HepG2 (cell line): ENCODE measurements at regions not wholly inside any gene's neighbourhood (a gene's known extent, or its start where the extent isn't known, plus 50 kb on each side); places are given as distances from the start of the nearest gene placed in this dataset.

Source experiments
- ATAC-seq: fragments of 200-7000 bp; cut with Tn5 transposase; 3 replicates; pipeline ENCODE4 v1.9.1; 2020; ENCODE audit warnings: mild to moderate bottlenecking, moderate library complexity
- BruUV-seq: library from RNA; stranded (reverse); fragments of 400-500 nt; replicated peaks from 2 replicates; lab custom pipeline; 2021; lab: Mats Ljungman, UMichigan
- CTCF ChIA-PET: fragments of 300-600 bp; formaldehyde crosslinking; extraction: SDS; loops from one replicate; lab custom pipeline; 2021; ENCODE audit warnings: low total read pairs, inconsistent platforms, low intra/inter-chr PET ratio; lab: Yijun Ruan, JAX
- POLR2A ChIA-PET: fragments of 350-600 bp; sonication (Branson Sonifier 250); formaldehyde crosslinking; loops from one replicate; lab custom pipeline; 2020; ENCODE audit warnings: antibody characterized with exemption, inconsistent platforms; lab: Yijun Ruan, JAX
- DNase-seq: peaks from one replicate; pipeline ENCODE4 v3.0.0-alpha.2; 2015; ENCODE audit warnings: low spot score
- FAIRE-seq: peaks from 3 replicates; lab custom pipeline; 2011; peaks lifted over from hg19 to GRCh38; lab: Jason Lieb, UNC
- H2AFZ ChIP-seq: one replicate; pipeline ENCODE4 v1.6.1; 2011; ENCODE audit warnings: low read length, inconsistent platforms
- H3K27ac ChIP-seq: fragments of 300-600 bp; 3 replicates; pipeline ENCODE4 v1.8.0; 2011; ENCODE audit warnings: mixed run types, mild to moderate bottlenecking, mixed read lengths, low read length, inconsistent platforms; ENCODE audit not compliant: insufficient read depth; ENCODE audit errors: extremely low read length
- H3K27me3 ChIP-seq, 2 experiments: fragments of 200-600 bp in 1 of 2; 2 replicates in 1 of 2; 3 replicates in 1 of 2; pipeline versions ENCODE4 v1.6.0 to v1.8.0; 2011; ENCODE audit warnings: low read length in 2 of 2, mild to moderate bottlenecking in 2 of 2, moderate library complexity in 2 of 2, inconsistent platforms in 1 of 2; ENCODE audit not compliant: insufficient read depth in 2 of 2, control insufficient read depth in 1 of 2
- H3K36me3 ChIP-seq, 2 experiments: fragments of 200-600 bp in 1 of 2; replicated peaks in 1 of 2; 2 replicates in 1 of 2; 3 replicates in 1 of 2; pipeline versions ENCODE4 v1.5.1 to v1.8.0; 2011; ENCODE audit warnings: low read length in 2 of 2, inconsistent platforms in 1 of 2; ENCODE audit not compliant: insufficient read depth in 2 of 2, control insufficient read depth in 1 of 2
- H3K4me1 ChIP-seq: 2 replicates; pipeline ENCODE4 v1.5.1; 2012; ENCODE audit warnings: low read length, inconsistent platforms; ENCODE audit not compliant: insufficient read depth
- H3K4me2 ChIP-seq: 2 replicates; pipeline ENCODE4 v1.6.0; 2011; ENCODE audit warnings: low read depth, low read length, inconsistent platforms
- H3K4me3 ChIP-seq, 3 experiments: fragments of 200-600 bp in 1 of 3; sonication (generic), shearing (Covaris generic) in 1 of 3; replicated peaks in 1 of 3; 2 replicates each; pipeline ENCODE4 v1.5.1; 2011 to 2016; ENCODE audit warnings: low read length in 3 of 3, inconsistent platforms in 2 of 3, low read depth in 2 of 3, mild to moderate bottlenecking in 2 of 3, control low read depth in 1 of 3, mixed read lengths in 1 of 3; ENCODE audit not compliant: insufficient read depth in 1 of 3
- H3K79me2 ChIP-seq: one replicate; pipeline ENCODE4 v1.6.1; 2011; ENCODE audit warnings: low read length, inconsistent platforms; ENCODE audit not compliant: insufficient read depth
- H3K9ac ChIP-seq: 2 replicates; pipeline ENCODE4 v1.6.0; 2011; ENCODE audit warnings: mild to moderate bottlenecking, low read depth, low read length, inconsistent platforms; ENCODE audit not compliant: insufficient read depth
- H3K9me3 ChIP-seq: 2 replicates; pipeline ENCODE4 v1.5.1; 2012; ENCODE audit warnings: mild to moderate bottlenecking, low read length
- H4K20me1 ChIP-seq: 2 replicates; pipeline ENCODE4 v1.6.0; 2011; ENCODE audit warnings: inconsistent platforms, mild to moderate bottlenecking, low read length, moderate library complexity; ENCODE audit not compliant: insufficient read depth
- ATM ChIP-seq: fragments of 450-650 bp; IDR thresholded peaks from 2 replicates; pipeline ENCODE4 v1.7.1; 2017; ENCODE audit warnings: mild to moderate bottlenecking, borderline replicate concordance
- FOXP1 ChIP-seq, 2 experiments: fragments of 450-650 bp in 1 of 2; IDR thresholded peaks; 2 replicates each; pipeline ENCODE4 v1.6.1; 2017 to 2018; ENCODE audit warnings: antibody characterized with exemption in 1 of 2
- HHEX ChIP-seq: IDR thresholded peaks from 2 replicates; pipeline ENCODE4 v1.6.1; 2016; ENCODE audit warnings: control low read depth
- HINFP ChIP-seq: sonication (generic); formaldehyde crosslinking; IDR thresholded peaks from 2 replicates; pipeline ENCODE4 v1.4.0; 2020; ENCODE audit warnings: low read depth, mild to moderate bottlenecking, missing genetic modification reagents
- HNF4A ChIP-seq: sonication (generic); formaldehyde crosslinking; IDR thresholded peaks from 2 replicates; pipeline ENCODE4 v1.4.0; 2020; ENCODE audit warnings: missing genetic modification reagents
- SNAPC2 ChIP-seq: sonication (generic); formaldehyde crosslinking; IDR thresholded peaks from 2 replicates; pipeline ENCODE4 v1.8.1; 2022; ENCODE audit warnings: mild to moderate bottlenecking, missing genetic modification reagents
- TAF1 ChIP-seq: sonication (generic); formaldehyde crosslinking; IDR thresholded peaks from 2 replicates; pipeline ENCODE4 v1.4.0; 2020; ENCODE audit warnings: missing genetic modification reagents
- TCF12 ChIP-seq, 2 experiments: fragments of 450-650 bp in 1 of 2; sonication (generic) in 1 of 2; formaldehyde crosslinking in 1 of 2; IDR thresholded peaks; 2 replicates each; pipeline versions ENCODE4 v1.6.1 to v1.8.0; 2017 to 2022; ENCODE audit warnings: antibody characterized with exemption in 1 of 2, mild to moderate bottlenecking in 1 of 2, missing genetic modification reagents in 1 of 2, moderate library complexity in 1 of 2
- WGBS: methylation state at CpG from one replicate; pipeline ENCODE4 v1.1.6; 2017; ENCODE audit warnings: low lambda C conversion rate; 5-methylcytosine and 5-hydroxymethylcytosine counted together
- in situ Hi-C: cut with HindIII; loops from 2 replicates; pipeline ENCODE4 v1.10.0; 2017; ENCODE audit warnings: low pct_unique_long_range_greater_than_20kb; ENCODE audit not compliant: extremely low pct_ligation_motif_present
- intact Hi-C: fragments of 100-400 bp; cut with micrococcal nuclease; formaldehyde crosslinking; loops from one replicate; pipeline ENCODE4 v1.10.0; 2022; ENCODE audit not compliant: unreplicated experiment
- TF ChIP-seq, protein P1 (sequence below): sonication (generic); formaldehyde crosslinking; IDR thresholded peaks from 2 replicates; pipeline ENCODE4 v1.4.0; 2020; ENCODE audit warnings: mild to moderate bottlenecking, missing genetic modification reagents
- TF ChIP-seq, protein P2 (sequence below): sonication (generic); formaldehyde crosslinking; conservative IDR thresholded peaks from 2 replicates; pipeline ENCODE4 v1.4.0; 2020; ENCODE audit warnings: missing genetic modification reagents

DNA sequence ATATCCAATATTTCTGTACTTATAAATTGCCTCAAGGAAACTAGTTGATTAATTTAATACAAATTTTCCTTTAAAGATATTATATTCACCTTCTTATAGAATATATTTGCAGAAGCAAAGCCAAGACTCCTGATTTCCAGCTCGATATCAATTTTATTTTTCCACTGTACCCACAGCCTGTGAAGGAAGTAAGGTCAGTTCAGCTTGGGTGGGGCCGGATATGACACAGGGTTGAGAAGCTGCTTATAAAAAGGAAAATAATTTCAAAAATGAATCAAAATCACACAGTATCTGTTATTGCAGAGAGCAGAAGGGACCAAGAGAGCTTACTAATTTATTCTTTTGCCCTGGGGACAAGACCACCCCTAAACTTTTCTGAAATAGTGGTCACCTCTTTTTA lies 491.4 kb downstream of the TUSC7 start:
- ATAC-seq (no peak), FAIRE-seq (no peak), DNase-seq (no peak)
- Histone ChIP-seq H2AFZ (no peak overlapping the region), H4K20me1 (no peaks in the 10 kb centered on the region), H3K4me1 (no peaks in the 10 kb centered on the region), H3K27ac (no peak overlapping the region), H3K36me3 (no peaks in the 10 kb centered on the region), H3K27me3 (no peaks in the 10 kb centered on the region), H3K4me2 (no peak overlapping the region), H3K4me3 (no peak overlapping the region), H3K79me2 (no peaks in the 10 kb centered on the region), H3K9ac (no peak overlapping the region), H3K9me3 (no peaks in the 10 kb centered on the region)
- TF ChIP-seq FOXP1 (IDR thresholded peaks at IDR 0.05) (no peak), FOXP1 (CRISPR knock-in tag; IDR thresholded peaks at IDR 0.05) (no peak), TCF12 (IDR thresholded peaks at IDR 0.05) (no peak), TCF12 (CRISPR knock-in tag; IDR thresholded peaks at IDR 0.05) (no peak), ATM (no peak), SNAPC2 (CRISPR knock-in tag) (no peak)
- TF ChIP-seq, protein P1, sequence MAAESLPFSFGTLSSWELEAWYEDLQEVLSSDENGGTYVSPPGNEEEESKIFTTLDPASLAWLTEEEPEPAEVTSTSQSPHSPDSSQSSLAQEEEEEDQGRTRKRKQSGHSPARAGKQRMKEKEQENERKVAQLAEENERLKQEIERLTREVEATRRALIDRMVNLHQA: no peak
- ChIA-PET POLR2A (no interaction called here), CTCF (no interaction called here)
- WGBS: 1% methylated on average over 2 of the region's 2 CpGs
- in situ Hi-C loops: no loop called here
- intact Hi-C loops: no loop called here
- no TSS peak for BruUV-seq

DNA sequence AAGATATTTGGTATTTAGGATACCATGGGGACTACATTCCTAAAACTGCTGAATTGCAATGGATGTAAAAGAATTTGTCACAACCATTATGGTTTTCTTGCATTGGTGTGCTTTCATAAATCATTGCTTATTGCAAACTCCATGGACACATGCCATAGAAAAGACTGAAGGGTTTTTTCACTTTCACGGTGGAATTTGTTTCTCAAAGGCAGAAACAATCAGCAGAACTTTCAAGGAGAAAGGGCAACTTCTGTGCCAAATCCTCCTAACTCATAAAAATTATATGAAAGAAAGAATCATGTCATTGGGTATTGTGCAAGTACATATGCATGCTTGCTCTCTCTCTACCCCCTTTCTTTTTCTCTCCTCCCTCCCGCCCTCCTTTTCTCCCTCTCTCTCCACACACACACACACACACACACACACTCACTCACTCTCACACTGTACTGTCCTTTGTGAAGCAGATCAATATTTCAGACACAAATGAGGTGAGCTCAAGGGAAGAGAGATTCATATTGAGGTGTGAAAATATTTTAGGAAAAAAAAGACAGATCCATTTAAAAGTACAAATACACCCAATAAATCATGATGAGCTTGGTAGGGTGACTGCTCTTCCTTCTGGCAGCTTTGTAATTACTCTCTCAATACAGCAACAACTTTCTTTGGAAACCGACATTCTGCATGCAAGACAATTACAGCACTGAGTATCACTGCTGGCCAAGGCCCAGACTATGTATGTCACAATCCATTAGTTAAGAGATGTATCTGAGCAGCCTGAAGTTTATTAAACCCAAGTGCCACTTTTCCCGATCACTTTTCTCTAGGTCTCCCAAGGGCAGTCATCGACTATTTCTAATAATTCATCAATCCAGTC lies 492.6 kb downstream of the TUSC7 start:
- no peak for ATAC-seq
- H3K36me3 ChIP-seq: no peaks in the 10 kb centered on the region
- H3K9ac ChIP-seq: no peak overlapping the region
- H4K20me1 ChIP-seq: no peaks in the 10 kb centered on the region
- no peak overlapping the region for H3K4me2 ChIP-seq
- intact Hi-C loops (no loop called here), in situ Hi-C loops (no loop called here)
- no TSS peak for BruUV-seq
- WGBS: 9% methylated on average over 5 of the region's 5 CpGs
- DNase-seq: no peak
- TF ChIP-seq TAF1 (CRISPR knock-in tag) (no peak), HHEX (no peak), HNF4A (CRISPR knock-in tag) (no peak), HINFP (CRISPR knock-in tag) (no peak)
- TF ChIP-seq, protein P2, sequence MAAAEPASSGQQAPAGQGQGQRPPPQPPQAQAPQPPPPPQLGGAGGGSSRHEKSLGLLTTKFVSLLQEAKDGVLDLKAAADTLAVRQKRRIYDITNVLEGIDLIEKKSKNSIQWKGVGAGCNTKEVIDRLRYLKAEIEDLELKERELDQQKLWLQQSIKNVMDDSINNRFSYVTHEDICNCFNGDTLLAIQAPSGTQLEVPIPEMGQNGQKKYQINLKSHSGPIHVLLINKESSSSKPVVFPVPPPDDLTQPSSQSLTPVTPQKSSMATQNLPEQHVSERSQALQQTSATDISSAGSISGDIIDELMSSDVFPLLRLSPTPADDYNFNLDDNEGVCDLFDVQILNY (CRISPR knock-in tag): no peak
- TF ChIP-seq, protein P1: no peak
- H3K4me3 ChIP-seq: no peak overlapping the region
- H3K79me2 ChIP-seq: no peaks in the 10 kb centered on the region
- H3K27me3 ChIP-seq: no peaks in the 10 kb centered on the region
- ChIA-PET CTCF (no interaction called here), POLR2A (no interaction called here)
- no peak for FAIRE-seq
- no peaks in the 10 kb centered on the region for H3K4me1 ChIP-seq
- no peaks in the 10 kb centered on the region for H3K9me3 ChIP-seq
- H3K27ac ChIP-seq: no peak overlapping the region
- no peak overlapping the region for H2AFZ ChIP-seq
